SHP77 treated with DMSO at 0.1 percent for 48 hours (cell line): ENCODE measurements at regions not wholly inside any gene's neighbourhood (a gene's known extent, or its start where the extent isn't known, plus 50 kb on each side); places are given as distances from the start of the nearest gene placed in this dataset.

Experiments
- DNase-seq: peaks from one replicate; lab custom pipeline; 2025; lab: John Stamatoyannopoulos, UW

- no peak for DNase-seq
These were observed 411.0 kb upstream of the NR2F2 start for GRCh38 chr15:95919460-95919859.

GRCh38 chr15:95921404-95921803 is 409.1 kb upstream of the NR2F2 start:
- no peak for DNase-seq

GRCh38 chr15:95922431-95922830 is 408.1 kb upstream of the NR2F2 start:
- DNase-seq = no peak

- no peak for DNase-seq
These were observed 406.7 kb upstream of the NR2F2 start for GRCh38 chr15:95923792-95924191.

- no peak for DNase-seq
These were observed 401.7 kb upstream of the NR2F2 start for GRCh38 chr15:95928822-95929221.

GRCh38 chr15:95929232-95929846 is 401.2 kb upstream of the NR2F2 start:
- DNase-seq = no peak

GRCh38 chr15:95930659-95931375 is 399.7 kb upstream of the NR2F2 start:
- DNase-seq = no peak

- DNase-seq = no peak
These were observed 398.9 kb upstream of the NR2F2 start for GRCh38 chr15:95931619-95932018.

GRCh38 chr15:95932141-95932540 is 398.4 kb upstream of the NR2F2 start:
- DNase-seq = no peak

GRCh38 chr15:95932676-95933075 is 397.8 kb upstream of the NR2F2 start:
- DNase-seq = no peak

- DNase-seq = no peak
These were observed 394.6 kb upstream of the NR2F2 start for GRCh38 chr15:95935852-95936251.

- no peak for DNase-seq
These were observed 393.4 kb upstream of the NR2F2 start for GRCh38 chr15:95937128-95937528.

GRCh38 chr15:95940431-95940985 is 390.0 kb upstream of the NR2F2 start:
- DNase-seq = no peak

GRCh38 chr15:95944193-95944592 is 386.3 kb upstream of the NR2F2 start:
- peak; percentile 67 for DNase-seq

GRCh38 chr15:95944661-95945255 is 385.7 kb upstream of the NR2F2 start:
- no peak for DNase-seq

GRCh38 chr15:95946241-95946640 is 384.3 kb upstream of the NR2F2 start:
- DNase-seq = no peak

GRCh38 chr15:95946926-95947325 is 383.6 kb upstream of the NR2F2 start:
- no peak for DNase-seq

- peak; percentile 95 for DNase-seq
These were observed 382.1 kb upstream of the NR2F2 start for GRCh38 chr15:95948411-95948810.

- DNase-seq = no peak
These were observed 377.5 kb upstream of the NR2F2 start for GRCh38 chr15:95953032-95953431.

GRCh38 chr15:95957861-95958260 is 372.6 kb upstream of the NR2F2 start:
- DNase-seq = no peak

GRCh38 chr15:95958382-95958781 is 372.1 kb upstream of the NR2F2 start:
- no peak for DNase-seq

GRCh38 chr15:95968856-95969255 is 361.6 kb upstream of the NR2F2 start:
- no peak for DNase-seq

GRCh38 chr15:95970326-95970725 is 360.2 kb upstream of the NR2F2 start:
- no peak for DNase-seq
